NCI-H2227 (cell line): ENCODE measurements at regions not wholly inside any gene's neighbourhood (a gene's known extent, or its start where the extent isn't known, plus 50 kb on each side); places are given as distances from the start of the nearest gene placed in this dataset.
"Not testable (repeated sequence)": the region's sequence is repeated elsewhere in the genome, so short reads cannot be mapped to it uniquely, and the experiment has no call there.

Source experiments
- DNase-seq: peaks from one replicate; lab custom pipeline; 2025; ENCODE audit not compliant: unreplicated experiment; lab: John Stamatoyannopoulos, UW

- no peak for DNase-seq
These were observed 366.9 kb upstream of the IGFBP3 start for GRCh38 chr7:46288010-46288409.

GRCh38 chr7:46286957-46287356, 365.9 kb upstream of the IGFBP3 start:
- no peak for DNase-seq

- DNase-seq = no peak
These were observed 365.3 kb upstream of the IGFBP3 start for GRCh38 chr7:46286356-46286755.

GRCh38 chr7:46285878-46286277, 364.8 kb upstream of the IGFBP3 start:
- DNase-seq = no peak

- no peak for DNase-seq
These were observed 362.8 kb upstream of the IGFBP3 start for GRCh38 chr7:46283852-46284251.

- DNase-seq = no peak
These were observed 361.1 kb upstream of the IGFBP3 start for GRCh38 chr7:46282155-46282554.

- DNase-seq = no peak
These were observed 360.0 kb upstream of the IGFBP3 start for GRCh38 chr7:46281071-46281470.

GRCh38 chr7:46279290-46279689, 358.2 kb upstream of the IGFBP3 start:
- DNase-seq = no peak

GRCh38 chr7:46264646-46265045, 343.6 kb upstream of the IGFBP3 start:
- DNase-seq = no peak

GRCh38 chr7:46261638-46262037, 340.6 kb upstream of the IGFBP3 start:
- not testable (repeated sequence) for DNase-seq

- no peak for DNase-seq
These were observed 338.9 kb upstream of the IGFBP3 start for GRCh38 chr7:46259947-46260346.

GRCh38 chr7:46257761-46258448, 336.8 kb upstream of the IGFBP3 start:
- no peak for DNase-seq

GRCh38 chr7:46256870-46257661, 336.0 kb upstream of the IGFBP3 start:
- DNase-seq = no peak

- DNase-seq = no peak
These were observed 332.4 kb upstream of the IGFBP3 start for GRCh38 chr7:46253520-46253919.

- no peak for DNase-seq
These were observed 326.6 kb upstream of the IGFBP3 start for GRCh38 chr7:46247664-46248063.

GRCh38 chr7:46245586-46246111, 324.6 kb upstream of the IGFBP3 start:
- no peak for DNase-seq

- no peak for DNase-seq
These were observed 323.7 kb upstream of the IGFBP3 start for GRCh38 chr7:46244757-46245156.

- no peak for DNase-seq
These were observed 322.3 kb upstream of the IGFBP3 start for GRCh38 chr7:46243406-46243805.

GRCh38 chr7:46239846-46240245, 318.8 kb upstream of the IGFBP3 start:
- DNase-seq = no peak

- DNase-seq = no peak
These were observed 316.4 kb upstream of the IGFBP3 start for GRCh38 chr7:46237466-46237865.

GRCh38 chr7:46233585-46234329, 312.7 kb upstream of the IGFBP3 start:
- no peak for DNase-seq

- DNase-seq = no peak
These were observed 309.9 kb upstream of the IGFBP3 start for GRCh38 chr7:46230990-46231305.
